ENCODE measurements at regions not wholly inside any gene's neighbourhood (a gene's known extent, or its start where the extent isn't known, plus 50 kb on each side); places are given as distances from the start of the nearest gene placed in this dataset.

GRCh38 chr3:106629215-106629832 is 747.9 kb upstream of the CCDC54 start:
- H3K4me1 ChIP-seq, result no peaks in the 10 kb centered on the region
- ATAC-seq (no peak), DNase-seq (no peak)
- no peak overlapping the region for H3K27ac ChIP-seq
- no peaks in the 10 kb centered on the region for H3K36me3 ChIP-seq
- H3K4me3 ChIP-seq, result no peak overlapping the region
- TF ChIP-seq POLR2A (IDR thresholded peaks at IDR 0.05), result no peak
- no peak for TF ChIP-seq CTCF (IDR thresholded peaks at IDR 0.05 in 4 of 5, conservative IDR thresholded peaks at IDR 0.05 in 1 of 5)
- intact Hi-C loops (cut with DNase I; ENCODE audit: low total_unique reads), result no loop called here
- no peaks in the 10 kb centered on the region for H3K9me3 ChIP-seq
- in situ Hi-C loops (cut with MboI; ENCODE audit: low sequenced_read_pairs in 4 of 4), result no loop called here
- no peaks in the 10 kb centered on the region for H3K27me3 ChIP-seq

- Histone ChIP-seq H3K4me3 (no peak overlapping the region), H3K27ac (no peak overlapping the region), H3K9me3 (no peaks in the 10 kb centered on the region), H3K27me3 (no peaks in the 10 kb centered on the region), H3K36me3 (no peaks in the 10 kb centered on the region), H3K4me1 (no peaks in the 10 kb centered on the region)
- ATAC-seq (no peak), DNase-seq (no peak)
- TF ChIP-seq POLR2A (IDR thresholded peaks at IDR 0.05) (no peak), CTCF (IDR thresholded peaks at IDR 0.05 in 4 of 5, conservative IDR thresholded peaks at IDR 0.05 in 1 of 5) (no peak)
- intact Hi-C loops (cut with DNase I; ENCODE audit: low total_unique reads) (no loop called here), in situ Hi-C loops (cut with MboI; ENCODE audit: low sequenced_read_pairs in 4 of 4) (no loop called here)
Measured at GRCh38 chr3:106631373-106632108, 745.7 kb upstream of the CCDC54 start.

GRCh38 chr3:106635271-106635670 is 742.0 kb upstream of the CCDC54 start:
- TF ChIP-seq POLR2A (IDR thresholded peaks at IDR 0.05) (no peak), CTCF (IDR thresholded peaks at IDR 0.05 in 4 of 5, conservative IDR thresholded peaks at IDR 0.05 in 1 of 5) (no peak)

GRCh38 chr3:106635826-106636225 is 741.4 kb upstream of the CCDC54 start:
- TF ChIP-seq POLR2A (IDR thresholded peaks at IDR 0.05), result no peak
- TF ChIP-seq CTCF (IDR thresholded peaks at IDR 0.05 in 4 of 5, conservative IDR thresholded peaks at IDR 0.05 in 1 of 5), result no peak
- intact Hi-C loops (cut with DNase I; ENCODE audit: low total_unique reads) (no loop called here), in situ Hi-C loops (cut with MboI; ENCODE audit: low sequenced_read_pairs in 4 of 4) (no loop called here)
- Histone ChIP-seq H3K4me3 (no peak overlapping the region), H3K27ac (no peak overlapping the region), H3K36me3 (no peaks in the 10 kb centered on the region), H3K4me1 (no peaks in the 10 kb centered on the region), H3K9me3 (no peaks in the 10 kb centered on the region), H3K27me3 (no peaks in the 10 kb centered on the region)
- no peak for ATAC-seq
- DNase-seq, result no peak

More at GRCh38 chr3:106635271-106635670, 742.0 kb upstream of the CCDC54 start:
- Histone ChIP-seq H3K27me3 (no peaks in the 10 kb centered on the region), H3K4me1 (no peaks in the 10 kb centered on the region), H3K4me3 (no peak overlapping the region), H3K27ac (no peak overlapping the region), H3K9me3 (no peaks in the 10 kb centered on the region), H3K36me3 (no peaks in the 10 kb centered on the region)
- intact Hi-C loops (cut with DNase I; ENCODE audit: low total_unique reads), result no loop called here
- DNase-seq, result no peak
- in situ Hi-C loops (cut with MboI; ENCODE audit: low sequenced_read_pairs in 4 of 4), result no loop called here
- no peak for ATAC-seq
